Mesothelial cell of epicardium (in vitro differentiated cells): ENCODE measurements at regions not wholly inside any gene's neighbourhood (a gene's known extent, or its start where the extent isn't known, plus 50 kb on each side); places are given as distances from the start of the nearest gene placed in this dataset.

Experiments used
- DNase-seq, 2 experiments: peaks; one replicate each; pipeline ENCODE4 v3.0.0; 2021; ENCODE audit warnings: low spot score in 2 of 2; ENCODE audit not compliant: unreplicated experiment in 2 of 2
- H3K27ac Mint-ChIP-seq: 2 replicates; pipeline ENCODE4 v1.8.0; 2021; ENCODE audit warnings: mixed read lengths
- H3K27me3 Mint-ChIP-seq: 2 replicates; pipeline ENCODE4 v1.8.0; 2021; ENCODE audit warnings: low read depth, mixed read lengths
- H3K36me3 Mint-ChIP-seq: 2 replicates; pipeline ENCODE4 v1.8.0; 2021; ENCODE audit warnings: mixed read lengths
- H3K4me1 Mint-ChIP-seq: 2 replicates; pipeline ENCODE4 v1.8.0; 2021; ENCODE audit warnings: mixed read lengths
- H3K4me3 Mint-ChIP-seq: 2 replicates; pipeline ENCODE4 v1.8.0; 2021; ENCODE audit warnings: mild to moderate bottlenecking, moderate library complexity, mixed read lengths
- H3K9me3 Mint-ChIP-seq: 2 replicates; pipeline ENCODE4 v1.8.0; 2021; ENCODE audit warnings: mixed read lengths
- CTCF ChIP-seq: fragments of 200-600 bp; sonication (generic); IDR thresholded peaks from one replicate; pipeline ENCODE4 v1.5.0; 2021; ENCODE audit warnings: antibody characterized with exemption; ENCODE audit not compliant: unreplicated experiment

GRCh38 chr1:219703368-219703639, 90.4 kb upstream of the ZC3H11B start:
- no peak for DNase-seq
- no peak for TF ChIP-seq CTCF
- Mint-ChIP-seq H3K36me3 (no peaks in the 10 kb centered on the region), H3K4me1 (no peaks in the 10 kb centered on the region), H3K9me3 (peaks cover 15% of the 10 kb centered on the region), H3K27ac (no peak overlapping the region), H3K4me3 (no peak overlapping the region), H3K27me3 (no peaks in the 10 kb centered on the region)

GRCh38 chr1:219701476-219701875, 88.6 kb upstream of the ZC3H11B start:
- H3K4me1 Mint-ChIP-seq = no peaks in the 10 kb centered on the region
- H3K36me3 Mint-ChIP-seq = no peaks in the 10 kb centered on the region
- TF ChIP-seq CTCF = no peak
- H3K27me3 Mint-ChIP-seq = no peaks in the 10 kb centered on the region
- H3K9me3 Mint-ChIP-seq = peaks cover 11% of the 10 kb centered on the region
- no peak for DNase-seq
- no peak overlapping the region for H3K27ac Mint-ChIP-seq
- H3K4me3 Mint-ChIP-seq = no peak overlapping the region

GRCh38 chr1:219699870-219700269, 87.0 kb upstream of the ZC3H11B start:
- TF ChIP-seq CTCF = no peak
- H3K27me3 Mint-ChIP-seq = no peaks in the 10 kb centered on the region
- H3K27ac Mint-ChIP-seq = no peak overlapping the region
- H3K4me3 Mint-ChIP-seq = no peak overlapping the region
- H3K4me1 Mint-ChIP-seq = no peaks in the 10 kb centered on the region
- H3K9me3 Mint-ChIP-seq = no peaks in the 10 kb centered on the region
- no peak for DNase-seq
- no peaks in the 10 kb centered on the region for H3K36me3 Mint-ChIP-seq

- TF ChIP-seq CTCF = no peak
- DNase-seq = no peak
- Mint-ChIP-seq H3K4me1 (no peaks in the 10 kb centered on the region), H3K27me3 (no peaks in the 10 kb centered on the region), H3K27ac (no peak overlapping the region), H3K9me3 (no peaks in the 10 kb centered on the region), H3K4me3 (no peak overlapping the region), H3K36me3 (no peaks in the 10 kb centered on the region)
Observed at GRCh38 chr1:219697682-219698081, 84.8 kb upstream of the ZC3H11B start.

- no peak for TF ChIP-seq CTCF
- no peaks in the 10 kb centered on the region for H3K36me3 Mint-ChIP-seq
- H3K4me3 Mint-ChIP-seq = no peak overlapping the region
- H3K9me3 Mint-ChIP-seq = no peaks in the 10 kb centered on the region
- H3K27me3 Mint-ChIP-seq = no peaks in the 10 kb centered on the region
- DNase-seq = no peak
- peaks cover 13% of the 10 kb centered on the region for H3K4me1 Mint-ChIP-seq
- no peak overlapping the region for H3K27ac Mint-ChIP-seq
Observed at GRCh38 chr1:219692981-219693380, 80.1 kb upstream of the ZC3H11B start.

GRCh38 chr1:219689774-219690173, 76.9 kb upstream of the ZC3H11B start:
- Mint-ChIP-seq H3K27me3 (no peaks in the 10 kb centered on the region), H3K4me3 (no peak overlapping the region), H3K27ac (peak overlapping the region; percentile 60)

More at GRCh38 chr1:219689774-219690173, 76.9 kb upstream of the ZC3H11B start:
- H3K9me3 Mint-ChIP-seq = peaks cover 5% of the 10 kb centered on the region
- H3K4me1 Mint-ChIP-seq = peaks cover 13% of the 10 kb centered on the region
- no peak for DNase-seq
- TF ChIP-seq CTCF = no peak
- H3K36me3 Mint-ChIP-seq = no peaks in the 10 kb centered on the region
